K562 (cell line): ENCODE measurements at regions not wholly inside any gene's neighbourhood (a gene's known extent, or its start where the extent isn't known, plus 50 kb on each side); places are given as distances from the start of the nearest gene placed in this dataset.

Source experiments
- ATF7 ChIP-seq: fragments of 450-650 bp; IDR thresholded peaks from 2 replicates; pipeline ENCODE4 v1.7.1; 2014; ENCODE audit warnings: mild to moderate bottlenecking, moderate library complexity
- CBFA2T3 ChIP-seq: fragments of 450-650 bp; IDR thresholded peaks from 2 replicates; pipeline ENCODE4 v1.6.1; 2017
- FOXJ2 ChIP-seq: fragments of 200-800 bp; sonication (Bioruptor generic); IDR thresholded peaks from 2 replicates; pipeline ENCODE4 v1.6.1; 2016; ENCODE audit warnings: missing genetic modification characterization, missing compliant biosample characterization
- FOXK2 ChIP-seq, 2 experiments: fragments of 450-650 bp; IDR thresholded peaks in 1 of 2; conservative IDR thresholded peaks in 1 of 2; 2 replicates each; pipeline ENCODE4 v1.6.1; 2016; ENCODE audit warnings: low read depth in 2 of 2, mild to moderate bottlenecking in 1 of 2
- FOXP4 ChIP-seq: sonication (generic); formaldehyde crosslinking; IDR thresholded peaks from 2 replicates; pipeline ENCODE4 v1.8.0; 2022; ENCODE audit warnings: mild to moderate bottlenecking, missing genetic modification reagents, borderline replicate concordance
- FUS ChIP-seq: fragments of 200-400 bp; formaldehyde crosslinking; optimal IDR thresholded peaks from 2 replicates; pipeline ENCODE3; 2017; ENCODE audit warnings: low read depth, low read length
- HIVEP1 ChIP-seq: fragments of 250-450 bp; sonication (Bioruptor Pico); IDR thresholded peaks from 2 replicates; pipeline ENCODE4 v1.4.0; 2020; ENCODE audit warnings: mild to moderate bottlenecking
- HNRNPL ChIP-seq: fragments of 200-400 bp; formaldehyde crosslinking; IDR thresholded peaks from 2 replicates; pipeline ENCODE4 v1.6.1; 2017; ENCODE audit warnings: low read depth, mild to moderate bottlenecking, low read length
- HSF4 ChIP-seq: fragments of 250-450 bp; sonication (Bioruptor Pico); IDR thresholded peaks from 2 replicates; pipeline ENCODE4 v2.1.2; 2022; ENCODE audit warnings: mild to moderate bottlenecking, moderate library complexity, borderline replicate concordance
- KAT2B ChIP-seq: IDR thresholded peaks from one replicate; pipeline ENCODE4 v1.6.1; 2012; ENCODE audit warnings: low read depth, mild to moderate bottlenecking, control low read depth, inconsistent platforms, low read length, moderate library complexity
- NR2C1 ChIP-seq, 2 experiments: fragments of 450-650 bp; IDR thresholded peaks; 2 replicates each; pipeline ENCODE4 v1.6.1; 2017; ENCODE audit warnings: mild to moderate bottlenecking in 2 of 2, antibody characterized with exemption in 1 of 2, inconsistent platforms in 1 of 2, missing compliant biosample characterization in 1 of 2, missing genetic modification characterization in 1 of 2
- PRDM10 ChIP-seq: fragments of 450-650 bp; IDR thresholded peaks from 2 replicates; pipeline ENCODE4 v1.6.1; 2018; ENCODE audit not compliant: partially characterized antibody
- PREB ChIP-seq: sonication (generic); formaldehyde crosslinking; IDR thresholded peaks from 2 replicates; pipeline ENCODE4 v1.8.1; 2023; ENCODE audit warnings: mild to moderate bottlenecking, missing genetic modification reagents
- PRPF4 ChIP-seq: fragments of 200-400 bp; formaldehyde crosslinking; IDR thresholded peaks from one replicate; pipeline ENCODE4 v1.6.1; 2017; ENCODE audit warnings: low read length, low read depth, mild to moderate bottlenecking; ENCODE audit not compliant: insufficient read depth, poor library complexity, severe bottlenecking
- SNIP1 ChIP-seq: fragments of 450-650 bp; IDR thresholded peaks from 2 replicates; pipeline ENCODE4 v1.7.1; 2017; ENCODE audit warnings: low read depth, mild to moderate bottlenecking
- SP2 ChIP-seq: IDR thresholded peaks from 2 replicates; pipeline ENCODE4 v1.6.1; 2011; ENCODE audit warnings: mild to moderate bottlenecking, low read depth, low read length, moderate library complexity; ENCODE audit not compliant: poor library complexity, severe bottlenecking; ENCODE audit errors: extremely low read depth
- TAF1 ChIP-seq: IDR thresholded peaks from 2 replicates; pipeline ENCODE4 v1.6.1; 2011; ENCODE audit warnings: mild to moderate bottlenecking, low read length, moderate library complexity; ENCODE audit not compliant: insufficient read depth, control insufficient read depth, severe bottlenecking; ENCODE audit errors: extremely low read depth
- VEZF1 ChIP-seq: fragments of 200-800 bp; sonication (Bioruptor generic); IDR thresholded peaks from 2 replicates; pipeline ENCODE4 v1.6.1; 2017; ENCODE audit warnings: missing genetic modification characterization, missing compliant biosample characterization
- ZNF143 ChIP-seq: sonication (generic); formaldehyde crosslinking; IDR thresholded peaks from 2 replicates; pipeline ENCODE4 v1.9.0; 2022; ENCODE audit warnings: mild to moderate bottlenecking, missing genetic modification reagents

GRCh38 chr1:112794654-112795239 is 79.6 kb upstream of the PPM1J start (continued):
- TF ChIP-seq FOXP4 (CRISPR knock-in tag): no peak
- TF ChIP-seq NR2C1 (IDR thresholded peaks at IDR 0.05): peak; percentile 46; the same call in 1 of the 2 replicates
- TF ChIP-seq NR2C1 (tag; IDR thresholded peaks at IDR 0.05): peak; percentile 84
- TF ChIP-seq ZNF143 (CRISPR knock-in tag): no peak
- TF ChIP-seq HSF4 (CRISPR knock-in tag): no peak
- TF ChIP-seq ATF7: peak; percentile 34; the same call in 1 of the 2 replicates
- no peak for TF ChIP-seq HNRNPL
- peak; percentile 73; the same call in 1 of the 2 replicates for TF ChIP-seq VEZF1 (CRISPR knock-in tag)
- 0 out of 2 replicates have a peak, but pooled peaks have one; percentile 50 for TF ChIP-seq PREB
- no peak for TF ChIP-seq PRPF4
- TF ChIP-seq SNIP1: no peak
- no peak for TF ChIP-seq TAF1
- TF ChIP-seq SP2: no peak
- TF ChIP-seq CBFA2T3: no peak; the same call in 1 of the 2 replicates
- 0 out of 2 replicates have a peak, but pooled peaks have one; percentile 60 for TF ChIP-seq FOXJ2 (tag)
- no peak for TF ChIP-seq HIVEP1 (CRISPR knock-in tag)
- no peak for TF ChIP-seq KAT2B
- no peak for TF ChIP-seq FUS
- TF ChIP-seq FOXK2 (conservative IDR thresholded peaks at IDR 0.05 in 1 of 2, IDR thresholded peaks at IDR 0.05 in 1 of 2; ENCODE audit: low read depth in 2 of 2): peak in 1 of 2 experiments; percentile 31; a peak in 1 of 4 replicates
- TF ChIP-seq PRDM10: peak; percentile 66
